GM19438 (cell line): ENCODE measurements at regions not wholly inside any gene's neighbourhood (a gene's known extent, or its start where the extent isn't known, plus 50 kb on each side); places are given as distances from the start of the nearest gene placed in this dataset.
"Not testable (repeated sequence)": the region's sequence is repeated elsewhere in the genome, so short reads cannot be mapped to it uniquely, and the experiment has no call there.

ENCODE experiments used
- ATAC-seq: cut with Tn5 transposase; IDR thresholded peaks from one replicate; pipeline ENCODE4 v1.9.1; 2021; ENCODE audit warnings: low read depth; ENCODE audit not compliant: unreplicated experiment

- no peak for ATAC-seq
These were observed 126.5 kb upstream of the MEX3C start for GRCh38 chr18:51323961-51324360.

GRCh38 chr18:51330148-51330547 is 132.7 kb upstream of the MEX3C start:
- ATAC-seq = no peak

- ATAC-seq = no peak
These were observed 133.3 kb upstream of the MEX3C start for GRCh38 chr18:51330739-51331138.

GRCh38 chr18:51337406-51337805 is 139.9 kb upstream of the MEX3C start:
- ATAC-seq = no peak

- ATAC-seq = no peak
These were observed 142.4 kb upstream of the MEX3C start for GRCh38 chr18:51339856-51340255.

GRCh38 chr18:51340332-51340731 is 142.9 kb upstream of the MEX3C start:
- ATAC-seq = no peak

GRCh38 chr18:51342815-51343214 is 145.3 kb upstream of the MEX3C start:
- ATAC-seq = no peak

GRCh38 chr18:51345848-51346391 is 148.4 kb upstream of the MEX3C start:
- ATAC-seq = no peak

GRCh38 chr18:51346404-51346803 is 148.9 kb upstream of the MEX3C start:
- no peak for ATAC-seq

- ATAC-seq = no peak
These were observed 152.6 kb upstream of the MEX3C start for GRCh38 chr18:51350081-51350480.

- no peak for ATAC-seq
These were observed 158.4 kb upstream of the MEX3C start for GRCh38 chr18:51355841-51356240.

GRCh38 chr18:51360301-51360700 is 162.8 kb upstream of the MEX3C start:
- ATAC-seq = not testable (repeated sequence)

- peak; percentile 86 for ATAC-seq
These were observed 163.8 kb upstream of the MEX3C start for GRCh38 chr18:51361130-51361860.

GRCh38 chr18:51363384-51363783 is 165.9 kb upstream of the MEX3C start:
- no peak for ATAC-seq

- no peak for ATAC-seq
These were observed 173.5 kb upstream of the MEX3C start for GRCh38 chr18:51370996-51371395.

GRCh38 chr18:51371929-51372328 is 174.4 kb upstream of the MEX3C start:
- ATAC-seq = no peak

GRCh38 chr18:51382081-51382480 is 184.6 kb upstream of the MEX3C start:
- no peak for ATAC-seq

GRCh38 chr18:51383116-51383515 is 185.6 kb upstream of the MEX3C start:
- ATAC-seq = no peak

- no peak for ATAC-seq
These were observed 186.2 kb upstream of the MEX3C start for GRCh38 chr18:51383711-51384110.

- ATAC-seq = no peak
These were observed 187.8 kb upstream of the MEX3C start for GRCh38 chr18:51385270-51385669.

GRCh38 chr18:51390702-51391101 is 193.2 kb upstream of the MEX3C start:
- ATAC-seq = no peak

GRCh38 chr18:51391215-51391614 is 193.7 kb upstream of the MEX3C start:
- no peak for ATAC-seq
